ENCODE measurements at regions not wholly inside any gene's neighbourhood (a gene's known extent, or its start where the extent isn't known, plus 50 kb on each side); places are given as distances from the start of the nearest gene placed in this dataset.
A peak's percentile ranks its signal among the peaks of the same experiment; 100 is the strongest.

- no peak for TF ChIP-seq CTCF (IDR thresholded peaks at IDR 0.05)
- ATAC-seq (ENCODE audit: low FRiP score) (no peak), DNase-seq (ENCODE audit: low spot score) (no peak)
These were observed 230.3 kb upstream of the TLE3 start for GRCh38 chr15:70327856-70328678.

GRCh38 chr15:70327328-70327855 lies 229.7 kb upstream of the TLE3 start:
- no peak for ATAC-seq (ENCODE audit: low FRiP score)

GRCh38 chr15:70324001-70324974 lies 226.6 kb upstream of the TLE3 start:
- TF ChIP-seq CTCF (IDR thresholded peaks at IDR 0.05), result no peak

More at GRCh38 chr15:70327328-70327855, 229.7 kb upstream of the TLE3 start:
- TF ChIP-seq CTCF (IDR thresholded peaks at IDR 0.05), result no peak
- DNase-seq (ENCODE audit: low spot score), result no peak

GRCh38 chr15:70323111-70323851 lies 225.6 kb upstream of the TLE3 start:
- peak; percentile 20 for ATAC-seq (ENCODE audit: low FRiP score)
- no peak for DNase-seq (ENCODE audit: low spot score)
- TF ChIP-seq CTCF (IDR thresholded peaks at IDR 0.05), result no peak

More at GRCh38 chr15:70324001-70324974, 226.6 kb upstream of the TLE3 start:
- no peak for DNase-seq (ENCODE audit: low spot score)
- ATAC-seq (ENCODE audit: low FRiP score), result no peak

- DNase-seq (ENCODE audit: low spot score) (no peak), ATAC-seq (ENCODE audit: low FRiP score) (no peak)
- TF ChIP-seq CTCF (IDR thresholded peaks at IDR 0.05), result no peak
These were observed 224.4 kb upstream of the TLE3 start for GRCh38 chr15:70322051-70322668.
